Vagina (tissue), 2 donors: ENCODE measurements at regions not wholly inside any gene's neighbourhood (a gene's known extent, or its start where the extent isn't known, plus 50 kb on each side); places are given as distances from the start of the nearest gene placed in this dataset.

Experiments
- DNase-seq, 2 donors: peaks; one replicate each; pipeline ENCODE4 v3.0.0-alpha.2; 2017; ENCODE audit errors: extremely low spot score in 2 of 2
- H3K27ac ChIP-seq: fragments of 200-600 bp; sonication (generic); one replicate; pipeline ENCODE4 v1.5.1; 2019
- H3K27me3 ChIP-seq: fragments of 200-600 bp; sonication (generic); one replicate; pipeline ENCODE4 v1.5.1; 2019
- H3K36me3 ChIP-seq, 2 donors: fragments of 200-600 bp; sonication (generic); one replicate each; pipeline ENCODE4 v1.5.1; 2017 to 2019
- H3K4me1 ChIP-seq: fragments of 200-600 bp; sonication (generic); one replicate; pipeline ENCODE4 v1.5.1; 2019
- H3K4me3 ChIP-seq, 2 donors: fragments of 200-600 bp; sonication (generic); 1 replicate in 1 of 2; 2 replicates in 1 of 2; pipeline ENCODE4 v1.5.1; 2016 to 2019
- H3K9me3 ChIP-seq: fragments of 200-600 bp; sonication (generic); one replicate; pipeline ENCODE4 v1.5.1; 2019
- POLR2A ChIP-seq, 2 donors: fragments of 450-650 bp; IDR thresholded peaks; one replicate each; pipeline ENCODE4 v1.6.1; 2017; ENCODE audit warnings: antibody characterized with exemption in 2 of 2, mild to moderate bottlenecking in 2 of 2, moderate library complexity in 2 of 2
- POLR2AphosphoS5 ChIP-seq, 2 donors: sonication (generic); formaldehyde crosslinking; IDR thresholded peaks; one replicate each; pipeline ENCODE4 v1.9.0; 2017; ENCODE audit warnings: antibody characterized with exemption in 2 of 2, mild to moderate bottlenecking in 2 of 2, low read depth in 1 of 2; ENCODE audit not compliant: insufficient read depth in 1 of 2
- intact Hi-C: fragments of 100-400 bp; cut with DNase I; formaldehyde crosslinking; loops from one replicate; pipeline ENCODE4 v1.15.1; 2023
- TF ChIP-seq, protein P1 (sequence below), 3 experiments: fragments of 450-650 bp in 2 of 3; fragments of 200-600 bp in 1 of 3; sonication (generic) in 1 of 3; IDR thresholded peaks; one replicate each; pipeline ENCODE4 v1.5.1; 2017 to 2019; ENCODE audit warnings: antibody characterized with exemption in 3 of 3, mild to moderate bottlenecking in 2 of 3, moderate library complexity in 2 of 3

DNA sequence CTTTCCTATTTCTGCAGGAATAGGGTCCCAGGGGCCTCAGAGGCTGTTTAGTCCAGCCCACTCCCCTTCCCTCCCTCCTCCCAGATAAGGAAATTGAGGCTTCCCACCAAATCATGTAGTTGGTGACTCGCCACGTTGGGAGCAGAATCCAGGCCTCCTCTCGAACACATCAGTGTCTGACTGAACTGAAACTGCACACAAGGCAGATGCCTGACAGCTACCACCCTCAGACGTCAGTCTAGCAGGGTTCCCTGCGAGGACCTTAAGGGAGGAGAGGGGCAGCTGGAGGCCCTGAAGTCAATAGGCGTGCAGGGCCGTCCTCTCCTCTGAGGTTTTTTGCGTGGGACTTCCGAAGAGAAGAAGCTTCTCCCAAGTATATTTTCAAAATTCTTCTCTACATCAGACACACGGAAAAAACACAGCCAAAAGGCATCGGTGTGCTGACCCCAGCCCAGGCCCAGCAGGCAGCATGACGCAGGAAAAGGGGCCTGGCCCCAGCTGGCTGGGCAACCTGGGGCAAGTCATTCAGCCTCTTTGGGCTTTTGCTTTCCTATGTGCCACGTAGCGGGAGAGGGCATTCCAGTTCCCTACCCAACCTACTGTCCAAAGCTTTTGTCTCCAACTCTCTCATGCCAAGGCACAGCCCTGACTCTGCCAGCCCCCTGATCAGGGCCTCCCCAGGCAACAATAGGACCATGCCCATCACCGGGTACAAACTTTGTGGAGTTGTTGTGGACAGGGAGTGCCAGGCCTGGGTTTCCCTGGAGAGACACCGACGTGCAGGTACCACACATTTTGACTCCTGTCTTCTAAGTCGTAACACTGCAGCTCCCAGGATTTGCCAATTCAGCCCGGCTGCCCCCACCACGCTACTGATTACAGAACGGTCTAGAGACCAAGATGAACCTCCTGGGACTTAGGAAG lies 283.1 kb downstream of the XXYLT1 start:
- H3K36me3 ChIP-seq: no peaks in the 10 kb centered on the region
- no peak overlapping the region for H3K4me3 ChIP-seq
- H3K27ac ChIP-seq: no peak overlapping the region
- intact Hi-C loops: no loop called here
- TF ChIP-seq, protein P1, sequence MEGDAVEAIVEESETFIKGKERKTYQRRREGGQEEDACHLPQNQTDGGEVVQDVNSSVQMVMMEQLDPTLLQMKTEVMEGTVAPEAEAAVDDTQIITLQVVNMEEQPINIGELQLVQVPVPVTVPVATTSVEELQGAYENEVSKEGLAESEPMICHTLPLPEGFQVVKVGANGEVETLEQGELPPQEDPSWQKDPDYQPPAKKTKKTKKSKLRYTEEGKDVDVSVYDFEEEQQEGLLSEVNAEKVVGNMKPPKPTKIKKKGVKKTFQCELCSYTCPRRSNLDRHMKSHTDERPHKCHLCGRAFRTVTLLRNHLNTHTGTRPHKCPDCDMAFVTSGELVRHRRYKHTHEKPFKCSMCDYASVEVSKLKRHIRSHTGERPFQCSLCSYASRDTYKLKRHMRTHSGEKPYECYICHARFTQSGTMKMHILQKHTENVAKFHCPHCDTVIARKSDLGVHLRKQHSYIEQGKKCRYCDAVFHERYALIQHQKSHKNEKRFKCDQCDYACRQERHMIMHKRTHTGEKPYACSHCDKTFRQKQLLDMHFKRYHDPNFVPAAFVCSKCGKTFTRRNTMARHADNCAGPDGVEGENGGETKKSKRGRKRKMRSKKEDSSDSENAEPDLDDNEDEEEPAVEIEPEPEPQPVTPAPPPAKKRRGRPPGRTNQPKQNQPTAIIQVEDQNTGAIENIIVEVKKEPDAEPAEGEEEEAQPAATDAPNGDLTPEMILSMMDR (IDR thresholded peaks at IDR 0.05): no peak
- TF ChIP-seq POLR2AphosphoS5 (IDR thresholded peaks at IDR 0.05; ENCODE audit: insufficient read depth in 1 of 2, low read depth in 1 of 2): no peak
- TF ChIP-seq POLR2A (IDR thresholded peaks at IDR 0.05): no peak
- DNase-seq: peak in 1 of 2 donors; percentile 74
- H3K9me3 ChIP-seq: no peaks in the 10 kb centered on the region
- no peaks in the 10 kb centered on the region for H3K27me3 ChIP-seq
- H3K4me1 ChIP-seq: peaks cover 8% of the 10 kb centered on the region

DNA sequence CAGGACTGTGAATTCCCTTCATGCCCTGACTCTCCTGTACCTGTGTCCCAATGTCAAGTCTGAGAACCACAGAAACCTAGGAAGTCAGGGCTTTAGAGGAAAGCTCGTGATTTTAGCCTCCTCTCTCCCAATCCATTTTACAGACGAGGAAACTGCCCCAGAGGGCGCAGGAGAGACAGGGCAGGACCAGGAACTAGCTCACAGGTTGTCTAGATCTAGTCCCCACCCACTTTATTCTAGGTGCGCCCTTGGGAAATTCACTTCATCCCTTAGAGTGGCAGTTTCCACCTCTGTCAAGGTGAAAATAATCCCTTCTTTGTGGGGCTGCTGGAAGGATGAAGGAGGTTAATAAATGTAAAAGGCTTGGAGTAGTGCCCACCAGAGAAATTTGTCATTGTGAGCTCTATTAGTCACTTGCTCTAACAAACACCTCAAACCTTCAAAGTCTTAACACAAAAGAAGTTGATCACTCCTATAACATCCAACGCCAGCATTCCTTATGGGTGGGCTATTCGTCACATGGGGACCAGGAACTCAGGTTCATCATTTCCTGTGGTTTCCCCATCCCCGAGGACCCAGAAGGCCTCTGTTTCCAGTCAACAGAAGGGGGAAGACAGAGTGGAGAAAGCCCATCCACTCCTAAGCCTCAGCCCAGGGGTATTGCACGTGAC lies 282.3 kb downstream of the XXYLT1 start:
- H3K36me3 ChIP-seq: no peaks in the 10 kb centered on the region
- H3K9me3 ChIP-seq: no peaks in the 10 kb centered on the region
- no peak for DNase-seq
- no peak for TF ChIP-seq POLR2A (IDR thresholded peaks at IDR 0.05)
- no peak for TF ChIP-seq POLR2AphosphoS5 (IDR thresholded peaks at IDR 0.05; ENCODE audit: insufficient read depth in 1 of 2, low read depth in 1 of 2)
- no peak overlapping the region for H3K4me3 ChIP-seq
- H3K27me3 ChIP-seq: no peaks in the 10 kb centered on the region
- H3K27ac ChIP-seq: no peak overlapping the region
- intact Hi-C loops: no loop called here
- peaks cover 8% of the 10 kb centered on the region for H3K4me1 ChIP-seq

DNA sequence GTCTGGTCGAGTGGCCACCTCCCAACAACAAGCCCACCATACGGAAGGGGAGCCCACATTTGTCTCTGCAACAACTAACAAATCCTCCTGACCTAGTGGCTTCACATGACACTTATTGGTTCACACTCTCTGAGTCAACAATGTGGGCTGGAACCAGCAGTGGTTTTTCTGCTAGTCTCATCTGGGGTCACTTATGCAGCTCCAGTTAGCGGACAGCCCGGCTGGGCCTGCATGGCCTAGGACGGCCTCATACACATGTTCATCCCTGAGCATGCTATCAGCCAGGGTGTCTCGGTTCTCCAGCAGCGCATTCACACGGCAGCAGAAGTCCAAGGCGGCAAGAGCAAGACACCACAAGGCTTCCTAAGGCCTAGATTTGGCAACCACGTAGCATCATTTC lies 281.7 kb downstream of the XXYLT1 start:
- intact Hi-C loops: no loop called here
- Histone ChIP-seq H3K9me3 (no peaks in the 10 kb centered on the region), H3K36me3 (no peaks in the 10 kb centered on the region), H3K27me3 (no peaks in the 10 kb centered on the region), H3K4me3 (no peak overlapping the region), H3K4me1 (peaks cover 8% of the 10 kb centered on the region), H3K27ac (no peak overlapping the region)
- DNase-seq: peak; percentile 76 to 81
- TF ChIP-seq, protein P1 (IDR thresholded peaks at IDR 0.05): no peak
- TF ChIP-seq POLR2A (IDR thresholded peaks at IDR 0.05) (no peak), POLR2AphosphoS5 (IDR thresholded peaks at IDR 0.05; ENCODE audit: insufficient read depth in 1 of 2, low read depth in 1 of 2) (no peak)

DNA sequence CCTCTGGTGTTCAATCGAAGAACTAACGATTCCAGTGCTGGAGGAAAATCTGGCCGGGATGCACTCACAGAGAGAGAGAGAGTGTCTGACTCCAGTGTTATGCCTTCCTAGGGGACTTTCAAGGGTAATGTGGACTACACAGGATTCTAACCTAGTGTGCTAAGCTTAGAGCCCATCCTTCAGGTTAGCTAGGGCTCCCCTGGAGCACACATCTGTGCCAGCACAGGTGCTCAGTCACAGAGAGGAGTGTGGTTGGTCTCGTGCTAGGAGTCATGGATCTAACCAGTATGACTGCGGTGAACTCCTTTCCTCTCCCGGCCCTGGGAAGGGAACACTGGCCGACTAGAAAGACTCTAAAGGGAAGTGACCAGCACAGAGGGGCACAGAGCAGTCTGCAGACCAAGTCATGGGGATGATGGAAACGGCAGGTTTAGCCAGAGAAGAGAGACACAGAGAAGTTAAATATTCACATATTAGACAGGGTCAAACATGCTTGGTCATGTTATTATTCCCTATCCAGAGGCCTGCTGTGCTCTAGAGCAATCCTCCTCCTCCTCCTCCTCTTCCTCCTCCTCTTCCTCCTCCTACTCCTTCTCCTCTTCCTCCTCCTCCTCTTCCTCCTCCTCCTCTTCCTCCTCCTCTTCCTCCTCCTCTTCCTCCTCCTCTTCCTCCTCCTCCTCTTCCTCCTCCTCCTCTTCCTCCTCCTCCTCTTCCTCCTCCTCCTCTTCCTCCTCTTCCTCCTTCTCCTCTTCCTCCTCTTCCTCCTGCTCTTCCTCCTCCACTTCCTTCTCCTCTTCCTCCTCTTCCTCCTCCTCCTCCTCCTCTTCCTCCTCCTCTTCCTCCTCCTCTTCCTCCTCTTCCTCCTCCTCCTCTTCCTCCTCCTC lies 280.3 kb downstream of the XXYLT1 start:
- Histone ChIP-seq H3K27ac (no peak overlapping the region), H3K4me1 (peaks cover 2% of the 10 kb centered on the region), H3K36me3 (no peaks in the 10 kb centered on the region), H3K9me3 (no peaks in the 10 kb centered on the region), H3K27me3 (no peaks in the 10 kb centered on the region), H3K4me3 (no peak overlapping the region)
- peak; percentile 44 to 81 for DNase-seq
- TF ChIP-seq POLR2A (IDR thresholded peaks at IDR 0.05): no peak
- TF ChIP-seq, protein P1 (IDR thresholded peaks at IDR 0.05): no peak
- no peak for TF ChIP-seq POLR2AphosphoS5 (IDR thresholded peaks at IDR 0.05; ENCODE audit: insufficient read depth in 1 of 2, low read depth in 1 of 2)
- intact Hi-C loops: no loop called here

DNA sequence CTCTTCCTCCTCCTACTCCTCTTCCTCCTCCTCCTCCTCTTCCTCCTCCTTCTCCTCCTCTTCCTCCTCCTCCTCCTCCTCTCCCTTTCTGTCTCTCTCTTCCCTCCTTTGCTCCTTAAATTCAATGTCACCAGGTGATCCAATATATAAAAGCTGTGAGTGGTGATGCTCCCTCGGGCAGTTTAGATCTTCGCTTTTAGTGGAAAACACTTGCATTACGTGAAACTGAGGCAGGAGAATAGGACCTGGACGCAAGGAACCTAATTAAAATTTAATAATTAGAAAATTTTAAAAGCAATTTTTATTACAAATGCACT lies 279.7 kb downstream of the XXYLT1 start:
- TF ChIP-seq POLR2AphosphoS5 (IDR thresholded peaks at IDR 0.05; ENCODE audit: insufficient read depth in 1 of 2, low read depth in 1 of 2) (no peak), POLR2A (IDR thresholded peaks at IDR 0.05) (no peak)
- TF ChIP-seq, protein P1 (IDR thresholded peaks at IDR 0.05): no peak
- Histone ChIP-seq H3K36me3 (no peaks in the 10 kb centered on the region), H3K27ac (no peak overlapping the region), H3K4me3 (no peak overlapping the region), H3K27me3 (no peaks in the 10 kb centered on the region), H3K4me1 (no peaks in the 10 kb centered on the region), H3K9me3 (no peaks in the 10 kb centered on the region)
- intact Hi-C loops: no loop called here
- no peak for DNase-seq
